HG03103 (cell line): ENCODE measurements at regions not wholly inside any gene's neighbourhood (a gene's known extent, or its start where the extent isn't known, plus 50 kb on each side); places are given as distances from the start of the nearest gene placed in this dataset.

ENCODE experiments used
- ATAC-seq: cut with Tn5 transposase; IDR thresholded peaks from one replicate; pipeline ENCODE4 v1.9.1; 2021; ENCODE audit warnings: low read depth; ENCODE audit not compliant: unreplicated experiment

GRCh38 chr14:34030864-34031263 is 80.0 kb upstream of the EGLN3 start:
- no peak for ATAC-seq

GRCh38 chr14:34029921-34030334 is 79.1 kb upstream of the EGLN3 start:
- no peak for ATAC-seq

GRCh38 chr14:34027990-34028495 is 77.2 kb upstream of the EGLN3 start:
- no peak for ATAC-seq

- ATAC-seq, result no peak
Observed at GRCh38 chr14:34027130-34027989, 76.5 kb upstream of the EGLN3 start.

GRCh38 chr14:34025325-34026017 is 74.6 kb upstream of the EGLN3 start:
- no peak for ATAC-seq

- ATAC-seq, result no peak
Observed at GRCh38 chr14:34024768-34025144, 73.9 kb upstream of the EGLN3 start.

GRCh38 chr14:34023824-34024767 is 73.2 kb upstream of the EGLN3 start:
- no peak for ATAC-seq

GRCh38 chr14:34021096-34021495 is 70.2 kb upstream of the EGLN3 start:
- no peak for ATAC-seq

GRCh38 chr14:34020014-34020413 is 69.1 kb upstream of the EGLN3 start:
- no peak for ATAC-seq

- no peak for ATAC-seq
Observed at GRCh38 chr14:34018564-34019244, 67.8 kb upstream of the EGLN3 start.

- no peak for ATAC-seq
Observed at GRCh38 chr14:34018125-34018524, 67.3 kb upstream of the EGLN3 start.

GRCh38 chr14:34015383-34015782 is 64.5 kb upstream of the EGLN3 start:
- no peak for ATAC-seq

- ATAC-seq, result no peak
Observed at GRCh38 chr14:34014936-34015335, 64.1 kb upstream of the EGLN3 start.

GRCh38 chr14:34013721-34014060 is 62.8 kb upstream of the EGLN3 start:
- peak; percentile 43 for ATAC-seq

- peak; percentile 90 for ATAC-seq
Observed at GRCh38 chr14:34012978-34013720, 62.3 kb upstream of the EGLN3 start.

- no peak for ATAC-seq
Observed at GRCh38 chr14:34012369-34012768, 61.5 kb upstream of the EGLN3 start.

GRCh38 chr14:34009956-34010355 is 59.1 kb upstream of the EGLN3 start:
- no peak for ATAC-seq

GRCh38 chr14:34007902-34008301 is 57.0 kb upstream of the EGLN3 start:
- ATAC-seq, result no peak

GRCh38 chr14:34005901-34006300 is 55.0 kb upstream of the EGLN3 start:
- no peak for ATAC-seq

GRCh38 chr14:34004881-34005280 is 54.0 kb upstream of the EGLN3 start:
- no peak for ATAC-seq
